Gastroesophageal sphincter (tissue), 3 donors: ENCODE measurements at regions not wholly inside any gene's neighbourhood (a gene's known extent, or its start where the extent isn't known, plus 50 kb on each side); places are given as distances from the start of the nearest gene placed in this dataset.

Source experiments
- POLR2A ChIP-seq, 2 donors: fragments of 450-650 bp; IDR thresholded peaks; one replicate each; pipeline ENCODE4 v1.6.1; 2017; ENCODE audit warnings: antibody characterized with exemption in 2 of 2, mild to moderate bottlenecking in 2 of 2, moderate library complexity in 1 of 2
- TF ChIP-seq, protein P1 (sequence below), 4 experiments: fragments of 200-600 bp in 2 of 4; fragments of 450-650 bp in 2 of 4; sonication (generic) in 1 of 4; IDR thresholded peaks; one replicate each; pipeline ENCODE4 v1.5.1; 2017 to 2019; ENCODE audit warnings: antibody characterized with exemption in 4 of 4, mild to moderate bottlenecking in 2 of 4, moderate library complexity in 2 of 4

DNA sequence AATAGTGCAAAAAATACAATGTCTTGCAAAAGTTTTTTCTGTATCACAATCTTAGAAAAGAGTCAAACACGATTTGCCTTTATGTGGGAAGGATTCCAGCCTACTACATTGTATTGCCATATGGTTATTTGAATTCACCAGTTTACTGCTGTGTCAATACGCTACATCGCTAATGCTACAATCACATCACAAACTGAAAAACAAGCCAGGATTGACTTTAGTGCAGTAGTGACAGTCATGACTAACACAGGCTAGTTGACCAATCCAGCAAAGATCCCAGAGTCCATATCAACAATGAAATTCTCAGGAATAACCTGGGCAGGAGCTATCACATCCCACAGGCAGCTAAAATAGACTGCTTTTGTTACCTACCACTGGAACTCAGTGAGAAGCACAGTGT, 67.0 kb downstream of the IL12A start:
- TF ChIP-seq, protein P1, sequence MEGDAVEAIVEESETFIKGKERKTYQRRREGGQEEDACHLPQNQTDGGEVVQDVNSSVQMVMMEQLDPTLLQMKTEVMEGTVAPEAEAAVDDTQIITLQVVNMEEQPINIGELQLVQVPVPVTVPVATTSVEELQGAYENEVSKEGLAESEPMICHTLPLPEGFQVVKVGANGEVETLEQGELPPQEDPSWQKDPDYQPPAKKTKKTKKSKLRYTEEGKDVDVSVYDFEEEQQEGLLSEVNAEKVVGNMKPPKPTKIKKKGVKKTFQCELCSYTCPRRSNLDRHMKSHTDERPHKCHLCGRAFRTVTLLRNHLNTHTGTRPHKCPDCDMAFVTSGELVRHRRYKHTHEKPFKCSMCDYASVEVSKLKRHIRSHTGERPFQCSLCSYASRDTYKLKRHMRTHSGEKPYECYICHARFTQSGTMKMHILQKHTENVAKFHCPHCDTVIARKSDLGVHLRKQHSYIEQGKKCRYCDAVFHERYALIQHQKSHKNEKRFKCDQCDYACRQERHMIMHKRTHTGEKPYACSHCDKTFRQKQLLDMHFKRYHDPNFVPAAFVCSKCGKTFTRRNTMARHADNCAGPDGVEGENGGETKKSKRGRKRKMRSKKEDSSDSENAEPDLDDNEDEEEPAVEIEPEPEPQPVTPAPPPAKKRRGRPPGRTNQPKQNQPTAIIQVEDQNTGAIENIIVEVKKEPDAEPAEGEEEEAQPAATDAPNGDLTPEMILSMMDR (IDR thresholded peaks at IDR 0.05), result no peak
- TF ChIP-seq POLR2A (IDR thresholded peaks at IDR 0.05), result no peak
